Heart right ventricle (tissue), 16 donors: ENCODE measurements at regions not wholly inside any gene's neighbourhood (a gene's known extent, or its start where the extent isn't known, plus 50 kb on each side); places are given as distances from the start of the nearest gene placed in this dataset.
"Not testable (repeated sequence)": the region's sequence is repeated elsewhere in the genome, so short reads cannot be mapped to it uniquely, and the experiment has no call there.

Source experiments
- ATAC-seq, 8 donors: fragments of 200-7000 bp; cut with Tn5 transposase; one replicate each; pipeline ENCODE4 v1.9.1; 2020; ENCODE audit warnings: mild to moderate bottlenecking in 8 of 8, moderate library complexity in 8 of 8, moderate number of reproducible peaks in 1 of 8
- DNase-seq, 2 donors: peaks; one replicate each; pipeline ENCODE4 v3.0.0-alpha.2; 2020
- H3K27ac ChIP-seq, 10 donors: fragments of 200-600 bp; sonication (generic) in 2 of 10; one replicate each; pipeline versions ENCODE4 v1.5.0 to v1.8.0; 2020 to 2022; ENCODE audit warnings: mild to moderate bottlenecking in 3 of 10
- H3K27me3 ChIP-seq, 7 donors: fragments of 200-600 bp; one replicate each; pipeline ENCODE4 v1.8.0; 2021 to 2022; ENCODE audit warnings: mild to moderate bottlenecking in 2 of 7
- H3K36me3 ChIP-seq, 9 donors: fragments of 200-600 bp; sonication (generic) in 1 of 9; one replicate each; pipeline versions ENCODE4 v1.5.0 to v1.8.0; 2020 to 2022; ENCODE audit warnings: mild to moderate bottlenecking in 2 of 9
- H3K4me1 ChIP-seq, 9 donors: fragments of 200-600 bp; sonication (generic) in 1 of 9; one replicate each; pipeline versions ENCODE4 v1.5.0 to v1.8.0; 2020 to 2022; ENCODE audit warnings: mild to moderate bottlenecking in 4 of 9
- H3K4me3 ChIP-seq, 10 donors: fragments of 200-600 bp; sonication (generic) in 2 of 10; one replicate each; pipeline versions ENCODE4 v1.5.0 to v1.8.0; 2020 to 2022; ENCODE audit warnings: mild to moderate bottlenecking in 7 of 10, moderate library complexity in 2 of 10
- H3K9me3 ChIP-seq, 11 donors: fragments of 200-600 bp in 10 of 11; sonication (generic) in 2 of 11; one replicate each; pipeline versions ENCODE4 v1.5.0 to v1.8.0; 2013 to 2022; ENCODE audit warnings: mild to moderate bottlenecking in 2 of 11, control low read depth in 1 of 11, moderate library complexity in 1 of 11
- WGBS, 2 donors: extraction: QIAGEN DNeasy Blood & Tissue Kit; methylation state at CpG; one replicate each; pipeline ENCODE4 v1.1.7; 2013; ENCODE audit warnings: inconsistent platforms in 1 of 2; 5-methylcytosine and 5-hydroxymethylcytosine counted together
- intact Hi-C, 10 donors: fragments of 100-400 bp; cut with DNase I; formaldehyde crosslinking; loops; one replicate each; pipeline versions ENCODE4 v1.11.1 to v1.14.2; 2022
- TF ChIP-seq, protein P1 (sequence below), 9 donors: fragments of 200-600 bp; sonication (generic) in 2 of 9; IDR thresholded peaks; one replicate each; pipeline versions ENCODE4 v1.5.0 to v1.8.0; 2021 to 2022; ENCODE audit warnings: antibody characterized with exemption in 9 of 9, mild to moderate bottlenecking in 5 of 9, moderate library complexity in 1 of 9
- donor health status: Arrhythmogenic right ventricular cardiomyopathy.
- donor health status: ischemic (EF 13 %, LVEDD 7.1; RV severe dilation, severe dysfunction).
- donor health status: healthy with polysubstance abuse.
- donor health status: DM: no; HTN: yes; CAD: no.
- donor health status: DM: no; HTN: no; CAD: no.
- donor health status: ischemic (EF 25% LVEDD 6.9; RV normal size, moderate dysfunction).
- donor health status: ischemic (EF 25% LVEDD 5.7; RV mildly dilated, moderate dysfunction).
- donor health status: healthy.
- donor health status: DM: yes; HTN: yes; CAD: no.
- donor health status: Ischemic cardiomyopathy.
- donor health status: ischemic (EF 35%, LVEDD 5.7; RV mildly dilated, moderate dysfunction).
- donor health status: nonischemic (EF 11% LVEDD 7.7; RV severe dilation, severe dysfunction).
- donor health status: DM: yes; HTN: yes; CAD: no.
- donor health status: PGD.
- donor health status: ischemic (EF 29% LVEDD 5.4; RV normal size, mild dysfunction).
- donor health status: nonischemic (EF 23%, LVEDD 6.1; RV moderate dilation, normal function).

DNA sequence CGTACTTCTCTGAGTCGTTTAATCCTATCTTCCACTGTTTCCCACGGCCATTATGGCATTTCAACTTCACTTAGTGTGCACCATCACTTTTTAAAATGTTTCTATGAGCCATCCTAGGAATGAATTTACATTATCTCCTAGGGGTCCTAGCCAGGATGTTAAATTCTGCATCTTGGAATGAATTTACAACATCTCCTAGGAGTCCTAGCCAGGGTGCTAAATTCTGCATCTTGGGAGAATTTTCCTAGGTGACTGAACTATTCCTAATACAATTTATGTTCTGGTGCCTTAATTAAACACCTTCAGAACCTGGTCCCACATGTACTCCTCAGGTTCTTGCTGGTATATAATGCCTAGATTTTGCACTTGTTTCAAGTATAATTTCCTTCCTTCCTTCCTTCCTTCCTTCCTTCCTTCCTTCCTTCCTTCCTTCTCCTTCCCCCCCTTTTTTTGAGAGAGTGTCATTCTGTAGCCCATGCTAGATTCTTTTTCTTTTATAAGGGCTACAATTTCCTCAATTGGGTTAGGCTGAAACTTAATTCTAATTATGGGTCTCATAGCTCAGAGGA is 72.1 kb downstream of the TBR1 start:
- H3K4me3 ChIP-seq, result no peak overlapping the region

DNA sequence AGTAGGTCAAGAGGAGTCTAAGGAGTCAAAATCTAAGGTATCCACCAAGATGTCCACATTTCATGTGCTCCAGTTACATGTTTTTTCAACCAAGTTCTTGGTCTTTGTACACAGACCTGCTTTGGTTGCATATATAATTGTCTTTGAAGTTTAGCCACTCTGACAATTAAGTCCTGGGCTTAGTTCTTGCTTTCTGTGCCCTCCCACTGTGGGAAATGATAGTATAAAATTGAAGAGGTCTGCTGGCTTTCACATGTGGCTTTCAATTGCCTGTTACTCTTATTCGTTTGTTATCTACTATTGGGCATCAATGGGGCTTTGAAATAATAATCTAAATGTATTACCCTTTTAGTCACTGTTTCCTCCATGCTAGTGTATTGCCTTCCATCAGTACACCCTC is 72.8 kb downstream of the TBR1 start:
- DNase-seq (no peak), ATAC-seq (no peak)
- H3K36me3 ChIP-seq, result no peaks in the 10 kb centered on the region
- TF ChIP-seq, protein P1, sequence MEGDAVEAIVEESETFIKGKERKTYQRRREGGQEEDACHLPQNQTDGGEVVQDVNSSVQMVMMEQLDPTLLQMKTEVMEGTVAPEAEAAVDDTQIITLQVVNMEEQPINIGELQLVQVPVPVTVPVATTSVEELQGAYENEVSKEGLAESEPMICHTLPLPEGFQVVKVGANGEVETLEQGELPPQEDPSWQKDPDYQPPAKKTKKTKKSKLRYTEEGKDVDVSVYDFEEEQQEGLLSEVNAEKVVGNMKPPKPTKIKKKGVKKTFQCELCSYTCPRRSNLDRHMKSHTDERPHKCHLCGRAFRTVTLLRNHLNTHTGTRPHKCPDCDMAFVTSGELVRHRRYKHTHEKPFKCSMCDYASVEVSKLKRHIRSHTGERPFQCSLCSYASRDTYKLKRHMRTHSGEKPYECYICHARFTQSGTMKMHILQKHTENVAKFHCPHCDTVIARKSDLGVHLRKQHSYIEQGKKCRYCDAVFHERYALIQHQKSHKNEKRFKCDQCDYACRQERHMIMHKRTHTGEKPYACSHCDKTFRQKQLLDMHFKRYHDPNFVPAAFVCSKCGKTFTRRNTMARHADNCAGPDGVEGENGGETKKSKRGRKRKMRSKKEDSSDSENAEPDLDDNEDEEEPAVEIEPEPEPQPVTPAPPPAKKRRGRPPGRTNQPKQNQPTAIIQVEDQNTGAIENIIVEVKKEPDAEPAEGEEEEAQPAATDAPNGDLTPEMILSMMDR (IDR thresholded peaks at IDR 0.05), result no peak
- H3K27ac ChIP-seq, result no peak overlapping the region
- WGBS, 2 donors, result 68 to 78% methylated on average over 1 of the region's 1 CpG
- intact Hi-C loops, result no loop called here
- H3K9me3 ChIP-seq, result peaks cover 0 to 2% (median 0%) of the 10 kb centered on the region in 11 donors
- no peak overlapping the region for H3K4me3 ChIP-seq
- no peaks in the 10 kb centered on the region for H3K4me1 ChIP-seq
- H3K27me3 ChIP-seq, result no peaks in the 10 kb centered on the region

More for the DNA sequence above, 72.1 kb downstream of the TBR1 start:
- H3K4me1 ChIP-seq, result no peaks in the 10 kb centered on the region
- H3K27ac ChIP-seq, result no peak overlapping the region
- TF ChIP-seq, protein P1 (IDR thresholded peaks at IDR 0.05), result no peak
- H3K27me3 ChIP-seq, result no peaks in the 10 kb centered on the region
- intact Hi-C loops, result no loop called here
- 65 to 83% methylated on average over 3 of the region's 3 CpGs for WGBS, 2 donors
- ATAC-seq (no peak), DNase-seq (no peak)
- peaks cover 0 to 2% (median 0%) of the 10 kb centered on the region in 11 donors for H3K9me3 ChIP-seq
- no peaks in the 10 kb centered on the region for H3K36me3 ChIP-seq

- intact Hi-C loops, DNase-seq, H3K9me3 ChIP-seq, H3K4me1 ChIP-seq, H3K27ac ChIP-seq, H3K36me3 ChIP-seq, ATAC-seq, H3K27me3 ChIP-seq: not testable (repeated sequence)
- peak overlapping the region in 1 of 10 donors; percentile 3 for H3K4me3 ChIP-seq
- WGBS, 2 donors, result 72 to 74% methylated on average over 15 of the region's 15 CpGs
Observed at GRCh38 chr2:161500892-161501610, 85.0 kb downstream of the TBR1 start.

DNA sequence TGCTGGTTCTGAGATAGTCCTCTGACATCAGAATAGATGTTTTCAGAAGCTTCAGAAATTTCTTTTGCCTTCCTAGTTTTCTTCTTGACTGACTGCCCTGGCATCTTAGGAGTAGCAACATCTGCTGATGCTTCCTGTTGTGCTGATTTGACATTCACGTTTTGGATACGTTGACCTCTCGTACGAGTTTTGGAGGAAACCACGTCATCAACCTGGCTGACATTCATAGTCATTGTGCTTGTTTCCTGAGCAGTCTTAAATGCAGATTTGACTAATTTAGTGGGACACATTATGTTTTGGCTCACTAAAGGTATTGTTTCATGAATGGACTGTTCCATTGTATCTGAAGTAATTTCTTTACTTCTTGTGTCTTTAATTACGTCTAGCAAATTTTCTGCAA is 86.2 kb downstream of the TBR1 start:
- H3K4me1 ChIP-seq, H3K27me3 ChIP-seq, H3K27ac ChIP-seq, intact Hi-C loops, H3K4me3 ChIP-seq, DNase-seq, H3K9me3 ChIP-seq, H3K36me3 ChIP-seq: not testable (repeated sequence)
- peak in 7 of 8 donors; percentile 23 to 90 (median 76) for ATAC-seq
- 63 to 64% methylated on average over 4 of the region's 6 CpGs for WGBS, 2 donors

DNA sequence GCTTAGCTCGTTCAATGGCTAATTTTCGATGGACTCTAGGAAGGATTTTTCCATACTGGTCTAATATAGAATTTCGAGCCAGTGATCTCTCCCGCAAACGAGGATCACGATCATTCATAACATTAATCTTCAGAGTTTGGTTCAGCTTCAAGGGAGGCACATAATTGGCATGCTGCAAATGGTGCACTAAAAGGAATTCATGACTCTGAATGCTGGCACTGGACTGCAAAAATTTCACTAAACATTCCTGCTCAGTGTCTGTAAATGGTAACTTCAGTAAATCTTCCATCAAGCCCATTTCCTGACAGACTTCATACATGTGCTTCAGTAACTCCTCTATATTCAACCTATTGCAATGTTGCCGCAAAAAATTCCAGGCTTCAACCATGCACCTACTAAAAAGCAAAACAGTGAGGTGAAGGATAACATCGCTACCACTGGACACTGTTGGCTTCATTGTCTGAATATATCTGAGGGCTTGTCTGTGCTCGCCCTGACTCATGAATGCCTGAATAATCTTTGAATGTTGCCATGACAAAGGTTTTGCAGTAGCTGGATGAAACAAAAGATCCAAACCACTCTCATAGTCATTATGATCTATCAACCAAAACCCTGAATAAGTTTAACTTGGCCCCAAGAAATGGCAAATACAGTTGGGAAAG is 88.7 kb downstream of the TBR1 start:
- intact Hi-C loops, H3K27me3 ChIP-seq, DNase-seq, ATAC-seq, H3K27ac ChIP-seq, H3K4me3 ChIP-seq, H3K36me3 ChIP-seq, H3K4me1 ChIP-seq: not testable (repeated sequence)
- H3K9me3 ChIP-seq, result peaks cover 0 to 17% (median 0%) of the 10 kb centered on the region in 11 donors
- WGBS, 2 donors, result 87 to 89% methylated on average over 9 of the region's 9 CpGs

GRCh38 chr2:161505466-161505865 is 89.4 kb downstream of the TBR1 start:
- WGBS, 2 donors, result 79 to 86% methylated on average over 7 of the region's 7 CpGs
- H3K27ac ChIP-seq, H3K4me3 ChIP-seq, intact Hi-C loops, H3K4me1 ChIP-seq, ATAC-seq, H3K27me3 ChIP-seq, DNase-seq, H3K36me3 ChIP-seq: not testable (repeated sequence)
- H3K9me3 ChIP-seq, result peaks cover 0 to 17% (median 0%) of the 10 kb centered on the region in 11 donors

DNA sequence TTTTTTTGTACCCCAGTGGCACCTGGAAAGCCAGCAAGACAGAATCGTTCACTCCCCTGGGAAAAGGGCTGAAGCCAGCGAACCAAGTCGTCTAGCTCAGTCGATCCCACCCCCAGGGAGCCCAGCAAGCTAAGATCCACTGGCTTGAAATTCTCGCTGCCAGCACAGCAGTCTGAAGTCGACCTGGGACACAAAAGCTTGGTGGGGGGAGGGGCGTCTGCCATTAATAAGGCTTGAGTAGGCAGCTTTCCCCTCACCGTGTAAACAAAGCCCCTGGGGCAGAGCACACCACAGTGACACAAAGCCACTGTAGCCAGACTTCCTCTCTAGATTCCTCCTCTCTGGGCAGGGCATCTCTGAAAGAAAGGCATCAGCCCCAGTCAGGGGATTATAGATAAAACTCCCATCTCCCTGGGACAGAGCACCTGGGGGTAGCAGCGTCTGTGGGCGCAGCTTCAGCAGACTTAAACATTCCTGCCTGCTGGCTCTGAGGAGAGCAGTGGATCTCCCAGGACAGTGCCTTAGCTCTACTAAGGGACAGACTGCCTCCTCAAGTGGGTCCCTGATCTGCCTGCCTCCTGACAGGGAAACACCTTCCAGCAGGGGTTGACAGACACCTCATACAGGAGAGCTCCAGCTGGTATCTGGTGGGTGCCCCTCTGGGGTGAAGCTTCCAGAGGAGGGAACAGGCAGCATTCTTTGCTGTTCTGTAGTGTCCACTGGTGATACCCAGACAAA is 97.4 kb downstream of the TBR1 start:
- intact Hi-C loops, H3K4me1 ChIP-seq, H3K4me3 ChIP-seq, H3K27ac ChIP-seq, H3K36me3 ChIP-seq, H3K27me3 ChIP-seq, ATAC-seq, DNase-seq: not testable (repeated sequence)
- WGBS, 2 donors, result 59 to 61% methylated on average over 10 of the region's 10 CpGs
- peaks cover 0 to 29% (median 5%) of the 10 kb centered on the region in 11 donors for H3K9me3 ChIP-seq
